Bronchial epithelial cell (primary cell): ENCODE measurements at regions not wholly inside any gene's neighbourhood (a gene's known extent, or its start where the extent isn't known, plus 50 kb on each side); places are given as distances from the start of the nearest gene placed in this dataset.
"Not testable (repeated sequence)": the region's sequence is repeated elsewhere in the genome, so short reads cannot be mapped to it uniquely, and the experiment has no call there.

Source experiments
- DNase-seq: peaks from one replicate; pipeline ENCODE4 v3.0.0-alpha.2; 2010; ENCODE audit warnings: low read depth
- FAIRE-seq: peaks from 2 replicates; lab custom pipeline; 2011; peaks lifted over from hg19 to GRCh38; lab: Jason Lieb, UNC
- H3K27me3 ChIP-seq: 2 replicates; pipeline ENCODE4 v1.5.1; 2011; ENCODE audit warnings: low read length; ENCODE audit not compliant: control insufficient read depth, insufficient read depth
- H3K36me3 ChIP-seq: 2 replicates; pipeline ENCODE4 v1.5.1; 2011; ENCODE audit warnings: low read length; ENCODE audit not compliant: control insufficient read depth, insufficient read depth
- H3K4me3 ChIP-seq: 2 replicates; pipeline ENCODE4 v1.5.1; 2011; ENCODE audit warnings: mild to moderate bottlenecking, low read depth, low read length, control low read depth
- TF ChIP-seq, protein P1 (sequence below): IDR thresholded peaks from 2 replicates; pipeline ENCODE4 v1.5.1; 2011; ENCODE audit warnings: mild to moderate bottlenecking, moderate library complexity, low read length, control low read depth, inconsistent platforms; ENCODE audit not compliant: insufficient read depth, severe bottlenecking

DNA sequence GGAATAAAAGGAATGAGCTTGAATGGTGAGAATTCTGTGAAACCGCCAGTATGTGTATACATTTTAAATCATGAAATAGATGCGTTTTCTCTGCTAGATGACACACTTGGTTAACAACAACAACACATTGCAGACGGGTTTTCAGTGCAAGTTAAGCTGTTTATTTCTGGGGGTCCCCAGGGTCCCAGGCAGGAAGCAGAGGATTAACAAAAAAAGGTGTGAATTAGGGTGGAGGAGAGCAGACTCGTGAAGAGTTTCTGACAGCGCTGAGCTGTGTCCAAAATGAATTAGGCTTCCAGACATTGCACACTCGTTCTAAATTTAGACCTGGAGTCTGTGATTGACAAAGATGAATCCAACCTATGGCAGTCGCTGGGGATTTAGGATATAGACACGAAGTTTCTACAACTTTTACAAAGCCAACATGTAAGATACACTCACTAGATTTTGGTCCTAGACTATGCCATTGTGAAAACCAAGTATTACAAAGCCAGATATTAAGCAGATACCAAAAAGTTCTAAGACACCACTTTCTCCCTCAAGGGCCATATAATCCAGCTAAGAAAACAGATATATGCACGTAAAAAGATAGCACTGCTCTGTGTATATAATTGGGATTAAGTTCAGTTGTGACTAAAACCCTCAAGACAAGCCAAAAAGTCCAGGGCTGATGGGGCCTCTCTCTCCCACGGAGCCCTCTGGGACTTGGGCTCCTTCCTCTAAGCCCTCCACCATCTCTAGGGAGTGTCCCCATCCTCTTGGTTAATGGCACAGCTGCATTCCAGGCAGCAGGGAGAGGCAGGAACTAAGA, 120.2 kb downstream of the ACAA2 start:
- TF ChIP-seq, protein P1, sequence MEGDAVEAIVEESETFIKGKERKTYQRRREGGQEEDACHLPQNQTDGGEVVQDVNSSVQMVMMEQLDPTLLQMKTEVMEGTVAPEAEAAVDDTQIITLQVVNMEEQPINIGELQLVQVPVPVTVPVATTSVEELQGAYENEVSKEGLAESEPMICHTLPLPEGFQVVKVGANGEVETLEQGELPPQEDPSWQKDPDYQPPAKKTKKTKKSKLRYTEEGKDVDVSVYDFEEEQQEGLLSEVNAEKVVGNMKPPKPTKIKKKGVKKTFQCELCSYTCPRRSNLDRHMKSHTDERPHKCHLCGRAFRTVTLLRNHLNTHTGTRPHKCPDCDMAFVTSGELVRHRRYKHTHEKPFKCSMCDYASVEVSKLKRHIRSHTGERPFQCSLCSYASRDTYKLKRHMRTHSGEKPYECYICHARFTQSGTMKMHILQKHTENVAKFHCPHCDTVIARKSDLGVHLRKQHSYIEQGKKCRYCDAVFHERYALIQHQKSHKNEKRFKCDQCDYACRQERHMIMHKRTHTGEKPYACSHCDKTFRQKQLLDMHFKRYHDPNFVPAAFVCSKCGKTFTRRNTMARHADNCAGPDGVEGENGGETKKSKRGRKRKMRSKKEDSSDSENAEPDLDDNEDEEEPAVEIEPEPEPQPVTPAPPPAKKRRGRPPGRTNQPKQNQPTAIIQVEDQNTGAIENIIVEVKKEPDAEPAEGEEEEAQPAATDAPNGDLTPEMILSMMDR, result no peak
- H3K4me3 ChIP-seq, result no peak overlapping the region
- FAIRE-seq (no peak), DNase-seq (no peak)
- no peaks in the 10 kb centered on the region for H3K36me3 ChIP-seq
- no peaks in the 10 kb centered on the region for H3K27me3 ChIP-seq

DNA sequence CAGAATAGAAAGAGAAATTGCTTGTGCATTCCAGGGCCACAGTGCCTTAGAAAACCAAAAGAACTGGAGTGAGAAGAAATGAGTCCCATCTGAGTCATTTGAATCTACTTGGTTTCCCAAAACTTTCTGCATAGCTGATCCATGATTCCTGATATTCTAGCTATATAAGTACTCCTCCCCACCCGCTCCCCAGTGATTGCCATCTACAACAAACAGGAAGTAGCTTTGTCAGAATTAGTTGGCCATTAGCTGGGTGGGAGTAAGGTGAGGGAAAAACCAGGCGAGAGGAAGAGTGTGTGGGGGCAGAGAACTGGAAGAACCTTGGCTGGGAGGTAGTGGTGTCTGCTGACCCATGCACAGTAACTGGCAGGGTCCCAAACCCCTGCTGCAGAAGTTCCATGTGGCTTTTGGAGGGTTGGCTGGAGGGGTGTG, 122.1 kb downstream of the ACAA2 start:
- Histone ChIP-seq H3K36me3 (no peaks in the 10 kb centered on the region), H3K4me3 (no peak overlapping the region), H3K27me3 (no peaks in the 10 kb centered on the region)
- TF ChIP-seq, protein P1, result no peak
- DNase-seq (peak; percentile 98), FAIRE-seq (no peak)

DNA sequence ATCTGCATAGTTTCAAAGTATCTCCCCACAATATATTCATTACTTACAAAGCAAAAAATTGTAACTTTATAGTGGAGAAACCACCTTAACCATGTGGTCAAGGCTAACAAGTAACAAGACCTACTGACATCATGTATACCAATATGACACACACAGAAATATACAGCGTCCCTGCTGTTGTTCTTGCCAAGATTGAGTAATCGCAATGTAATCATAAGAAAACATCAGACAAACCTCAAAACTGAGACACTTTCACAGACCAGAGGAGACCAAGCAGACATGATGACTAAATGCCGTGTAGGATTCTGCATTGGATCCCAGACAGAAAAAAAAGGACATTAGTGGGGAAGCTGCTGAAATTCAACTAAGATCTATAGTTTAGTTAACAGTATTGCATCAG, 123.0 kb downstream of the ACAA2 start:
- no peaks in the 10 kb centered on the region for H3K27me3 ChIP-seq
- TF ChIP-seq, protein P1, result no peak
- H3K36me3 ChIP-seq, result no peaks in the 10 kb centered on the region
- no peak overlapping the region for H3K4me3 ChIP-seq
- FAIRE-seq (no peak), DNase-seq (peak; percentile 99)

DNA sequence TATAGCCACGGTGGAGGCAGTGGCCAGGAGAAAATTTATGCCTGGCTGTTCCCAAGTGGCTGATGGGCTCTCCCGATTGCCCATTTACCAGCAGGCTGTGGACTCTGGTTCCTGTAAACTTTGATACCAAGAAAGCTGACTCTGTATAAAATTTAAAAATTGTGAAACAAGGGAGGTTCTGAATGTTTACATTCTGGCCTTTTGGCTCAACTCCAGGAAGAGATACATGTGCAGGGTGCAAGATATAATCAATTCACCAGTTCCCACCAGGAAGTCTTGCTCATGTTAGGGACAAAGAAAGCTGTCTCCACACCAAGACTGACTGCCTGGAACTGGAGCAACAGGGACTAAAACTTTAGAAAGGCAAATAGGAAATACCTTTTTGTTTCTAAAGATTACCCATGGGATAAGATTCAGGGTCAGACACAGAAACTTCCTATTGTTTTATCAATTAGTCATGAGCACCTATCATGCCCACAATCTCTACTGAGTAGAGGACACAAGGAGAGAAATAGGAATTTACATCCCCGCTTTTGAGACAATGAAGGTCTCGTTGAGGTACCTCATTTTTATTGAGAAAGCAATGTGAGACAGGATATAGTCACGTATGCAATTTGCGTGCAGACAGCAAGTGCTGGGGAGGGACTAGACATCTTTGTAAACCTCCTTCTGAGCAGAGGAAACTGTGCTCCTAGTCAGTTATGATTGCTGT, 123.5 kb downstream of the LIPG start:
- DNase-seq (no peak), FAIRE-seq (no peak)
- Histone ChIP-seq H3K36me3 (no peaks in the 10 kb centered on the region), H3K27me3 (no peaks in the 10 kb centered on the region), H3K4me3 (no peak overlapping the region)
- TF ChIP-seq, protein P1, result no peak

DNA sequence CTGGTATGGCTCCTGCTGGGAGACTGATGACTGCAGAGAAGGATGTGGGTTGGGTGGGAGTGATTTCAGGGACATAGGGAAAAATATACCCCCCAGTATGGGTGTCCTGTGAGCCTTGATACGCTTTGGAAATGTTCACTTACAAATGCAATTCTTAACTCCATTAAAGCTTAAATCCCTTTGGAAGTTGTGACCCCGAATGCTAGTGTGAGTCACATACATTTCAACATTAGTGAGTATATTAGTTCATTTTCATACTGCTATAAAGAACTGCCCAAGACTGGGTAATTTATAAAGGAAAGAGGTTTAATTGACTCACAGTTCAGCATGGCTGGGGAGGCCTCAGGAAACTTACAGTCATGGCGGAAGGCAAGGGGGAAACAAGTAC, 120.9 kb downstream of the LIPG start:
- not testable (repeated sequence) for FAIRE-seq, H3K4me3 ChIP-seq, H3K27me3 ChIP-seq, DNase-seq, H3K36me3 ChIP-seq

DNA sequence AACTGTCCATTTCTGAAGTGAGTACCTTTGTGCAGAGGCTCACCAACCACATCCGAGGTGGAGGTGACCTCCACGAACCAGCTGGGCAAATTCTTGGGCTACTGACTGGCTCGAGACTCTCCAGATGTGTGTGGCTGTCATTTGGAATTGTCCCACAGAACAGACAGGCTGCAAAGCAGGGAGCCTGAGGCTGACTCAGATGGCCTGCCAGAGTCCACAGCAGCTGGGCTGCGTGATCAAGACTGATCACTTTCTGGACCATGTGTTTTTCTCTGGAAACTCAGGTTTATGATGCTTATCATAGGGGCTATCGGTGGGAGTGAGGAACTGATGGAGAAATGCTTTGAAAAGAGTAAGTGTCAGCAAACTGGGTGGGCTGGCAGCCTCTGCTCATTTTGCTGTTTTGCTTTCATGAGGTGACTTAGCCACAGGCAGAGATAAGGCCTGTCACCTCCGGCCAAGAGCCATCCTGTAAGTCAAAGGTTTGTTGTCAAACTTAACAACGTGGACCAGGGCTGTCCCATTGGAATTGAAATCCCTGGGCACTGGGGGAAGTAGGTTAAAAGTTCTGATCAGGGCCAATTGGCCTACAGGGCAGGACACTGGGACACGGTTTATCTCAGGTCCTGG, 120.4 kb downstream of the LIPG start:
- TF ChIP-seq, protein P1, result no peak
- no peaks in the 10 kb centered on the region for H3K36me3 ChIP-seq
- no peak overlapping the region for H3K4me3 ChIP-seq
- no peaks in the 10 kb centered on the region for H3K27me3 ChIP-seq
- peak; percentile 23 for FAIRE-seq
- DNase-seq, result no peak
